Pancreas (tissue), 10 donors: ENCODE measurements at regions not wholly inside any gene's neighbourhood (a gene's known extent, or its start where the extent isn't known, plus 50 kb on each side); places are given as distances from the start of the nearest gene placed in this dataset.

ENCODE experiments used
- ATAC-seq, 4 donors: fragments of 200-7000 bp; cut with Tn5 transposase; one replicate each; pipeline versions ENCODE4 v1.8.0 to v1.9.1; 2020; ENCODE audit warnings: mild to moderate bottlenecking in 4 of 4, moderate library complexity in 4 of 4
- DNase-seq, 6 donors: peaks; one replicate each; pipeline ENCODE4 v3.0.0-alpha.2; 2020
- FAIRE-seq: peaks from 2 replicates; lab custom pipeline; 2012; peaks lifted over from hg19 to GRCh38; lab: Jason Lieb, UNC
- H3K27ac ChIP-seq, 4 donors: fragments of 200-600 bp; sonication (generic); 1 replicate in 3 of 4; 2 replicates in 1 of 4; pipeline versions ENCODE4 v1.5.0 to v1.8.0; 2020
- H3K27me3 ChIP-seq, 4 donors: fragments of 200-600 bp; one replicate each; pipeline ENCODE4 v1.8.0; 2021
- H3K36me3 ChIP-seq, 3 donors: fragments of 200-600 bp; sonication (generic) in 1 of 3; one replicate each; pipeline versions ENCODE4 v1.5.0 to v1.8.0; 2020 to 2021
- H3K4me1 ChIP-seq, 3 donors: fragments of 200-600 bp; one replicate each; pipeline ENCODE4 v1.8.0; 2021
- H3K4me3 ChIP-seq, 4 donors: fragments of 200-600 bp; sonication (generic) in 2 of 4; one replicate each; pipeline versions ENCODE4 v1.5.0 to v1.8.0; 2020 to 2021
- H3K9me3 ChIP-seq, 4 donors: fragments of 200-600 bp; one replicate each; pipeline ENCODE4 v1.8.0; 2021
- CTCF ChIP-seq, 4 donors: fragments of 200-600 bp; sonication (generic) in 3 of 4; IDR thresholded peaks; one replicate each; pipeline versions ENCODE4 v1.5.0 to v1.8.0; 2021; ENCODE audit warnings: antibody characterized with exemption in 4 of 4
- WGBS, 2 donors: extraction: QIAGEN DNeasy Blood & Tissue Kit; methylation state at CpG; one replicate each; pipeline ENCODE4 v1.1.7; 2013; 5-methylcytosine and 5-hydroxymethylcytosine counted together
- intact Hi-C, 3 donors: fragments of 100-400 bp; cut with DNase I; formaldehyde crosslinking; loops; one replicate each; pipeline versions ENCODE4 v1.11.1 to v1.14.2; 2022
- donor health status: healthy with polysubstance abuse.
- donor health status: DM: no; HTN: no; CAD: no; lungs with moderate emphysema.
- donor health status: DM: no; HTN: no; CAD: no.
- donor health status: control.
- donor health status: control.
- donor health status: Bipolar disorder and iron deficiency.
- donor health status: DM: yes; HTN: yes; CAD: no.
- donor health status: DM: no; HTN: no; CAD: no.
- donor health status: DM: no; HTN: no; CAD: no.
- donor health status: DM: yes; HTN: yes; CAD: no.

GRCh38 chr15:77843546-77843945 is 210.8 kb upstream of the LINGO1 start:
- DNase-seq (no peak), FAIRE-seq (no peak), ATAC-seq (no peak)
- Histone ChIP-seq H3K9me3 (no peaks in the 10 kb centered on the region), H3K36me3 (no peaks in the 10 kb centered on the region), H3K4me3 (no peak overlapping the region), H3K27ac (no peak overlapping the region), H3K4me1 (no peaks in the 10 kb centered on the region), H3K27me3 (no peaks in the 10 kb centered on the region)
- intact Hi-C loops, result no loop called here
- TF ChIP-seq CTCF (IDR thresholded peaks at IDR 0.05), result no peak
- WGBS, 2 donors, result 57 to 77% methylated on average over 5 of the region's 5 CpGs

- 57 to 65% methylated on average over 11 of the region's 11 CpGs for WGBS, 2 donors
- intact Hi-C loops, result no loop called here
- DNase-seq (peak in 1 of 6 donors; percentile 20), FAIRE-seq (no peak), ATAC-seq (no peak)
- no peaks in the 10 kb centered on the region for H3K9me3 ChIP-seq
- no peaks in the 10 kb centered on the region for H3K4me1 ChIP-seq
- no peaks in the 10 kb centered on the region for H3K27me3 ChIP-seq
- no peak for TF ChIP-seq CTCF (IDR thresholded peaks at IDR 0.05)
- H3K4me3 ChIP-seq, result no peak overlapping the region
- no peak overlapping the region for H3K27ac ChIP-seq
- no peaks in the 10 kb centered on the region for H3K36me3 ChIP-seq
These were observed 208.5 kb upstream of the LINGO1 start for GRCh38 chr15:77840991-77841775.

- Histone ChIP-seq H3K4me1 (no peaks in the 10 kb centered on the region), H3K27me3 (no peaks in the 10 kb centered on the region), H3K4me3 (no peak overlapping the region), H3K36me3 (no peaks in the 10 kb centered on the region), H3K9me3 (no peaks in the 10 kb centered on the region), H3K27ac (no peak overlapping the region)
- 65 to 74% methylated on average over 11 of the region's 11 CpGs for WGBS, 2 donors
- DNase-seq, result peak in 1 of 6 donors; percentile 30
- no peak for TF ChIP-seq CTCF (IDR thresholded peaks at IDR 0.05)
- intact Hi-C loops, result no loop called here
- no peak for ATAC-seq
- no peak for FAIRE-seq
These were observed 207.5 kb upstream of the LINGO1 start for GRCh38 chr15:77839970-77840905.

GRCh38 chr15:77839456-77839855 is 206.7 kb upstream of the LINGO1 start:
- no peak overlapping the region for H3K27ac ChIP-seq

More at GRCh38 chr15:77839456-77839855, 206.7 kb upstream of the LINGO1 start:
- FAIRE-seq, result no peak
- no peak for ATAC-seq
- no peak overlapping the region for H3K4me3 ChIP-seq
- intact Hi-C loops, result no loop called here
- H3K9me3 ChIP-seq, result no peaks in the 10 kb centered on the region
- whole genome bisulfite sequencing, 2 donors, result 77 to 92% methylated on average over 8 of the region's 8 CpGs
- TF ChIP-seq CTCF (IDR thresholded peaks at IDR 0.05), result no peak
- no peaks in the 10 kb centered on the region for H3K4me1 ChIP-seq
- no peaks in the 10 kb centered on the region for H3K36me3 ChIP-seq
- DNase-seq, result no peak
- no peaks in the 10 kb centered on the region for H3K27me3 ChIP-seq
